CD14-positive monocyte (primary cell): ENCODE measurements at regions not wholly inside any gene's neighbourhood (a gene's known extent, or its start where the extent isn't known, plus 50 kb on each side); places are given as distances from the start of the nearest gene placed in this dataset.

Source experiments
- DNase-seq, 3 donors: peaks; one replicate each; pipeline ENCODE4 v3.0.0-alpha.2; 2011 to 2022
- H2AFZ ChIP-seq: 2 replicates; pipeline ENCODE4 v1.6.0; 2012; ENCODE audit warnings: mild to moderate bottlenecking, low read depth, low read length, inconsistent platforms; ENCODE audit not compliant: insufficient read depth, poor library complexity, severe bottlenecking
- H3K27ac ChIP-seq, 2 donors: 1 replicate in 1 of 2; 2 replicates in 1 of 2; pipeline ENCODE4 v1.5.1; 2012 to 2013; ENCODE audit warnings: low read length in 2 of 2, control low read depth in 1 of 2, inconsistent platforms in 1 of 2, low read depth in 1 of 2, mild to moderate bottlenecking in 1 of 2
- H3K27me3 ChIP-seq, 2 donors: one replicate each; pipeline versions ENCODE4 v1.6.0 to v1.6.1; 2011 to 2013; ENCODE audit warnings: low read length in 2 of 2; ENCODE audit not compliant: control insufficient read depth in 2 of 2, insufficient read depth in 2 of 2
- H3K36me3 ChIP-seq, 2 donors: replicated peaks in 1 of 2; 1 replicate in 1 of 2; 2 replicates in 1 of 2; pipeline versions ENCODE4 v1.5.1 to v1.6.1; 2012 to 2013; ENCODE audit warnings: low read length in 2 of 2, control low read depth in 1 of 2, inconsistent platforms in 1 of 2, mild to moderate bottlenecking in 1 of 2; ENCODE audit not compliant: insufficient read depth in 2 of 2, control insufficient read depth in 1 of 2
- H3K4me1 ChIP-seq, 2 donors: 1 replicate in 1 of 2; 2 replicates in 1 of 2; pipeline versions ENCODE4 v1.5.1 to v1.6.1; 2012 to 2013; ENCODE audit warnings: low read length in 2 of 2, control low read depth in 1 of 2, inconsistent platforms in 1 of 2, mild to moderate bottlenecking in 1 of 2, moderate library complexity in 1 of 2; ENCODE audit not compliant: insufficient read depth in 2 of 2, control insufficient read depth in 1 of 2
- H3K4me2 ChIP-seq: replicated peaks from 2 replicates; pipeline ENCODE3; 2012; ENCODE audit warnings: low read length, moderate library complexity, mild to moderate bottlenecking; ENCODE audit not compliant: poor library complexity, severe bottlenecking; ENCODE audit errors: extremely low read depth
- H3K4me3 ChIP-seq, 3 experiments: fragments of 200-600 bp in 1 of 3; sonication (generic) in 1 of 3; replicated peaks in 1 of 3; 1 replicate in 2 of 3; 2 replicates in 1 of 3; pipeline ENCODE4 v1.5.1; 2011 to 2013; ENCODE audit warnings: low read length in 3 of 3, mild to moderate bottlenecking in 3 of 3, control low read depth in 2 of 3, low read depth in 2 of 3, inconsistent platforms in 1 of 3, moderate library complexity in 1 of 3
- H3K79me2 ChIP-seq: 2 replicates; pipeline ENCODE4 v1.6.0; 2012; ENCODE audit warnings: mild to moderate bottlenecking, control low read depth, inconsistent platforms, low read length, moderate library complexity; ENCODE audit not compliant: insufficient read depth
- H3K9ac ChIP-seq: 2 replicates; pipeline ENCODE4 v1.6.0; 2017; ENCODE audit warnings: low read length, mild to moderate bottlenecking; ENCODE audit not compliant: insufficient read depth, poor library complexity, severe bottlenecking
- H3K9me3 ChIP-seq, 2 donors: replicated peaks in 1 of 2; 1 replicate in 1 of 2; 2 replicates in 1 of 2; pipeline versions ENCODE4 v1.5.1 to v1.6.1; 2012 to 2013; ENCODE audit warnings: low read length in 2 of 2, control low read depth in 1 of 2; ENCODE audit not compliant: control insufficient read depth in 1 of 2, insufficient read depth in 1 of 2
- H4K20me1 ChIP-seq: 2 replicates; pipeline ENCODE4 v1.6.0; 2012; ENCODE audit warnings: mild to moderate bottlenecking, low read length, control low read depth, moderate library complexity; ENCODE audit not compliant: insufficient read depth
- H3K27ac Mint-ChIP-seq, 7 donors: one replicate each; pipeline ENCODE4 v1.8.0; 2020; ENCODE audit warnings: mild to moderate bottlenecking in 7 of 7, mixed read lengths in 7 of 7, moderate library complexity in 6 of 7, inconsistent platforms in 2 of 7
- H3K27me3 Mint-ChIP-seq, 3 donors: one replicate each; pipeline ENCODE4 v1.8.0; 2021 to 2022; ENCODE audit warnings: low read depth in 3 of 3, mild to moderate bottlenecking in 3 of 3, mixed read lengths in 3 of 3, moderate library complexity in 3 of 3, inconsistent platforms in 1 of 3
- H3K36me3 Mint-ChIP-seq, 2 donors: one replicate each; pipeline ENCODE4 v1.8.0; 2020; ENCODE audit warnings: mixed read lengths in 2 of 2, inconsistent platforms in 1 of 2, mild to moderate bottlenecking in 1 of 2
- H3K4me1 Mint-ChIP-seq: one replicate; pipeline ENCODE4 v1.8.0; 2020; ENCODE audit warnings: mild to moderate bottlenecking, mixed read lengths
- H3K4me3 Mint-ChIP-seq, 2 donors: one replicate each; pipeline ENCODE4 v1.8.0; 2020; ENCODE audit warnings: mild to moderate bottlenecking in 2 of 2, mixed read lengths in 2 of 2, moderate library complexity in 1 of 2
- H3K9me3 Mint-ChIP-seq, 7 donors: one replicate each; pipeline ENCODE4 v1.8.0; 2020 to 2022; ENCODE audit warnings: mixed read lengths in 7 of 7, mild to moderate bottlenecking in 6 of 7, moderate library complexity in 6 of 7, inconsistent platforms in 2 of 7
- WGBS: methylation state at CpG from one replicate; pipeline ENCODE4 v1.1.5; 2013; ENCODE audit warnings: missing lambda C conversion rate; ENCODE audit not compliant: insufficient coverage; 5-methylcytosine and 5-hydroxymethylcytosine counted together
- intact Hi-C, 2 donors: fragments of 100-400 bp; cut with micrococcal nuclease; formaldehyde crosslinking; loops; one replicate each; pipeline versions ENCODE4 v1.15.0 to v1.15.1; 2023
- TF ChIP-seq, protein P1 (sequence below): fragments of 200-600 bp; IDR thresholded peaks from one replicate; pipeline ENCODE4 v1.8.0; 2022; ENCODE audit warnings: antibody characterized with exemption, mild to moderate bottlenecking

- no peak overlapping the region for H3K27ac Mint-ChIP-seq
- TF ChIP-seq, protein P1, sequence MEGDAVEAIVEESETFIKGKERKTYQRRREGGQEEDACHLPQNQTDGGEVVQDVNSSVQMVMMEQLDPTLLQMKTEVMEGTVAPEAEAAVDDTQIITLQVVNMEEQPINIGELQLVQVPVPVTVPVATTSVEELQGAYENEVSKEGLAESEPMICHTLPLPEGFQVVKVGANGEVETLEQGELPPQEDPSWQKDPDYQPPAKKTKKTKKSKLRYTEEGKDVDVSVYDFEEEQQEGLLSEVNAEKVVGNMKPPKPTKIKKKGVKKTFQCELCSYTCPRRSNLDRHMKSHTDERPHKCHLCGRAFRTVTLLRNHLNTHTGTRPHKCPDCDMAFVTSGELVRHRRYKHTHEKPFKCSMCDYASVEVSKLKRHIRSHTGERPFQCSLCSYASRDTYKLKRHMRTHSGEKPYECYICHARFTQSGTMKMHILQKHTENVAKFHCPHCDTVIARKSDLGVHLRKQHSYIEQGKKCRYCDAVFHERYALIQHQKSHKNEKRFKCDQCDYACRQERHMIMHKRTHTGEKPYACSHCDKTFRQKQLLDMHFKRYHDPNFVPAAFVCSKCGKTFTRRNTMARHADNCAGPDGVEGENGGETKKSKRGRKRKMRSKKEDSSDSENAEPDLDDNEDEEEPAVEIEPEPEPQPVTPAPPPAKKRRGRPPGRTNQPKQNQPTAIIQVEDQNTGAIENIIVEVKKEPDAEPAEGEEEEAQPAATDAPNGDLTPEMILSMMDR, result no peak
- no peak overlapping the region for H3K27ac ChIP-seq
These were observed 487.0 kb upstream of the FANCL start for GRCh38 chr2:58727981-58728656.

DNA sequence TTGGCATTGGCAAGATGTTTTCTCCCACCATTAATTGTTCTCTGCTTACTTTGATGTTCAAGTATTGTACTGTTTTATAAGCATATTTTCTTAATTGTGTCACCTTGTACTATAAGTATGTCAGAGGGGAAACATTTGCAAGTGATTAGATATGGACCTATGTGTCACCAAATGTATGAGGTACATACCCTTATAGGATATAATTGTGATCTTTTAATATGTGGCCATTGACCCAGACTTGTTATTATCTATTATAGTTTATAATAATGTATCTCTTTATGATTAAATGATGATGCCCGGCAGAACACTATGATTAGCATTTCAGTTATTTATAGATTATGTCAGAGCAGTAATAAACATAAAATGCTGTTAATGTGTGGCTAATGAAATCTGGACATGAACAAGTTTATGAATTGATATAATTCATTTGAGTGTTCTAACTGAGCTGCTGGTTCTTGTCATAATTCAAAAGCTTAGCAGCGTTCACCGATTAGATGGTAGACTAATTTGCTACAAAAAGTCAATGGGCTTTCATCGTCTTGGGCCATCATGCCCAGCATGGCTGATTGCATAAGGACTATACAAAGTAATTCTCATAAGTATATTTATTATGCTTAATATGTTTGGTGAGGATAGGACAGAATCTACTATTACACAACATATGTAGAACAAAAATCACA is 480.9 kb upstream of the FANCL start:
- Histone ChIP-seq H3K4me1 (no peaks in the 10 kb centered on the region), H2AFZ (no peak overlapping the region), H4K20me1 (no peaks in the 10 kb centered on the region), H3K4me3 (no peak overlapping the region), H3K27me3 (no peaks in the 10 kb centered on the region), H3K79me2 (no peaks in the 10 kb centered on the region), H3K9me3 (no peaks in the 10 kb centered on the region), H3K9ac (no peak overlapping the region), H3K4me2 (no peak overlapping the region), H3K27ac (no peak overlapping the region), H3K36me3 (no peaks in the 10 kb centered on the region)
- H3K4me3 Mint-ChIP-seq, result no peak overlapping the region
- no peak for DNase-seq
- peaks cover 0 to 1% (median 0%) of the 10 kb centered on the region in 3 donors for H3K27me3 Mint-ChIP-seq
- H3K36me3 Mint-ChIP-seq, result no peaks in the 10 kb centered on the region
- TF ChIP-seq, protein P1, result no peak
- H3K27ac Mint-ChIP-seq, result no peak overlapping the region
- WGBS, result no CpG with 5 or more reads among the region's 4 CpGs
- H3K9me3 Mint-ChIP-seq, result no peaks in the 10 kb centered on the region
- H3K4me1 Mint-ChIP-seq, result peaks cover 3% of the 10 kb centered on the region
- intact Hi-C loops, result no loop called here

More at GRCh38 chr2:58727981-58728656, 487.0 kb upstream of the FANCL start:
- Mint-ChIP-seq H3K27me3 (peaks cover 0 to 1% (median 0%) of the 10 kb centered on the region in 3 donors), H3K9me3 (no peaks in the 10 kb centered on the region), H3K4me1 (peaks cover 18% of the 10 kb centered on the region), H3K36me3 (no peaks in the 10 kb centered on the region), H3K4me3 (no peak overlapping the region)
- Histone ChIP-seq H3K36me3 (no peaks in the 10 kb centered on the region), H3K4me1 (peaks cover 0 to 3% of the 10 kb centered on the region in 2 donors), H3K4me3 (no peak overlapping the region), H3K9me3 (no peaks in the 10 kb centered on the region), H3K27me3 (no peaks in the 10 kb centered on the region), H4K20me1 (no peaks in the 10 kb centered on the region), H3K9ac (no peak overlapping the region), H3K4me2 (no peak overlapping the region), H3K79me2 (no peaks in the 10 kb centered on the region), H2AFZ (no peak overlapping the region)
- intact Hi-C loops, result no loop called here
- no peak for DNase-seq
- WGBS, result no CpG with 5 or more reads among the region's 2 CpGs
